GM10266 (cell line): ENCODE measurements at regions not wholly inside any gene's neighbourhood (a gene's known extent, or its start where the extent isn't known, plus 50 kb on each side); places are given as distances from the start of the nearest gene placed in this dataset.

ENCODE experiments used
- DNase-seq: peaks from one replicate; pipeline ENCODE4 v3.0.0; 2012; ENCODE audit errors: extremely low spot score
- TF ChIP-seq, protein P1 (sequence below): IDR thresholded peaks from 2 replicates; pipeline ENCODE4 v1.5.1; 2012; ENCODE audit warnings: mild to moderate bottlenecking, low read depth; ENCODE audit not compliant: control insufficient read depth, insufficient read depth; ENCODE audit errors: missing control alignments

DNA sequence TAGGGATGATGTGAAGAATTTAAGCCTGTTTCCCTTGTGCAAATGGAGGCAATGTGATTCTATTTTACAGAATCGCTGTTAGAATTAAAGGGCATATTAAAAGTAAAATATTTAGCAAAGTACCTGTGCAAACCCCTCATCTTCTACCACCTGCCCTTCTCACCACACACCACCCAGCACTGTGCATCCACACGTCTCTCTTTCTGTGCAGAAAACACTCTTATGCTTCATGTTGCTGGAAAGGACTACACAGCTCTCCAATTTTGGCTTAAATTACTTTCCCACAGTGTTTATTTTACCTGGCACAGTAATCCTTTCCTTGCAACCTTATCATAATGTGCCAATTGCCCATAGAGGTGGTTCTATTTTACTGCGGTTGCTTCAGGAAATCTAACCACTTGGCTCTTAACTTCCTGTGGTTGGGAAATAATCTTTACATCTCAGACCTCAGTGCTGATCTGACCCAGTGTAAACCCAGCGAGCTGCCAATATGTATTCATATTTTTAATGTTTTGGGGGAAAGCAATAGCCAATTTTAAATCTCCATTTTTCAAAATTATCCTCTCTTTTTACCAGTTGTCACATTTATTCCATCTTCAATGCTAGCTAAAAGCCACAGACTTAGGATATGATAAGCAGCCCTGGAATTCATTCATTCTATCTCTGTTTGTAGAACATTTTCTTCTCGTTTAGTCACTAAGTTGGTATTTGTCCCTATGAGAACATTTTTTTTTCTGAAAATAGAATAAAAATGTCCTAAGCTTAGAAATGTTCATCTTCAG, 250.9 kb downstream of the DSEL start:
- TF ChIP-seq, protein P1, sequence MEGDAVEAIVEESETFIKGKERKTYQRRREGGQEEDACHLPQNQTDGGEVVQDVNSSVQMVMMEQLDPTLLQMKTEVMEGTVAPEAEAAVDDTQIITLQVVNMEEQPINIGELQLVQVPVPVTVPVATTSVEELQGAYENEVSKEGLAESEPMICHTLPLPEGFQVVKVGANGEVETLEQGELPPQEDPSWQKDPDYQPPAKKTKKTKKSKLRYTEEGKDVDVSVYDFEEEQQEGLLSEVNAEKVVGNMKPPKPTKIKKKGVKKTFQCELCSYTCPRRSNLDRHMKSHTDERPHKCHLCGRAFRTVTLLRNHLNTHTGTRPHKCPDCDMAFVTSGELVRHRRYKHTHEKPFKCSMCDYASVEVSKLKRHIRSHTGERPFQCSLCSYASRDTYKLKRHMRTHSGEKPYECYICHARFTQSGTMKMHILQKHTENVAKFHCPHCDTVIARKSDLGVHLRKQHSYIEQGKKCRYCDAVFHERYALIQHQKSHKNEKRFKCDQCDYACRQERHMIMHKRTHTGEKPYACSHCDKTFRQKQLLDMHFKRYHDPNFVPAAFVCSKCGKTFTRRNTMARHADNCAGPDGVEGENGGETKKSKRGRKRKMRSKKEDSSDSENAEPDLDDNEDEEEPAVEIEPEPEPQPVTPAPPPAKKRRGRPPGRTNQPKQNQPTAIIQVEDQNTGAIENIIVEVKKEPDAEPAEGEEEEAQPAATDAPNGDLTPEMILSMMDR: no peak
- no peak for DNase-seq

DNA sequence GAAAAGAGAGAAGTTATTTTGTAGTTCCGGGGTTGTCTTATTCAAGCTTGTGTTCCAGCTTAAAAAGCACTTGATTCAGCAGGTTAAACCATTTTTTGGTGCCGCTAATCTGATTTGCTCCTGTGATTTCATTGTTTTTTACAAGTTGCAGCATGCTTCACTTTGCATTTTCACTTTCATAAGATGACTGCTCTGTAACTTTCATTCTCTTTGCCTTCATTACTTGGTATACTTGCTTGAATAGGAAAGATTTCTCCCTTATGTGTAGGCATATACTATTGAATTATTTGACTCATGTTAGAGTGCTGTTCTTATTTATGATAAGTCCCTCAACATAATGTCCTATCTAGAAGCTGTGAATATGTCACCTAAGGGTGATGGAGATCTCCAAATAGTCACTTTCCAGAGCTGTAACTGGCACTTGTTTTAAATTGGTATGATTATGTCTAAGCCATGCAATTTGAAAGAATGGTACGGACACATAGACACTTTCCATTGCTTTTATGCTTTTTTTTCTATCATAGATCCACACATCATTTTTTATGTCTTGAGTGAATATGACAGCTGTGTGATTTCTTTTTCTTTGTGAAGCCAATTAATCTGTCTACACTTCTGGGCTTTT, 254.5 kb downstream of the DSEL start:
- no peak for DNase-seq
- TF ChIP-seq, protein P1: no peak

DNA sequence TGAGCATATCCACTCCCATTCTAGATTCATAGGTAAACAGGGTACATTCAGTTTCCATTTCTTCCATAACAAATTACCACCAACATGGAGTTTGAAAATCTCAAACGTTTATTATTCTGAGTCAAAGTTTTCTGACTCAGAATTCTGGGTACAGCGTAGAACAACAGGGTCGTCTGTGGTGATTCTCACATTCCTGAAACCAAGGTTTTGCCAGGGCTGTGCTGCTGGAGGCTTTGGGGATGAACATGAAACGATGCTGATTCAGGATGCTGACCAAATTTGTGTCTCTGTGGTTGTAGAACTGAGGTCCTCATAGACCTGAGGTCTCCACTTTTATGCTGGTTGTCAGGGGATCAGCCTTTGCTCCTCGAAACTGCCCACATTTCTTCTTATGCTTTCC, 255.7 kb downstream of the DSEL start:
- TF ChIP-seq, protein P1: no peak
- DNase-seq: no peak

DNA sequence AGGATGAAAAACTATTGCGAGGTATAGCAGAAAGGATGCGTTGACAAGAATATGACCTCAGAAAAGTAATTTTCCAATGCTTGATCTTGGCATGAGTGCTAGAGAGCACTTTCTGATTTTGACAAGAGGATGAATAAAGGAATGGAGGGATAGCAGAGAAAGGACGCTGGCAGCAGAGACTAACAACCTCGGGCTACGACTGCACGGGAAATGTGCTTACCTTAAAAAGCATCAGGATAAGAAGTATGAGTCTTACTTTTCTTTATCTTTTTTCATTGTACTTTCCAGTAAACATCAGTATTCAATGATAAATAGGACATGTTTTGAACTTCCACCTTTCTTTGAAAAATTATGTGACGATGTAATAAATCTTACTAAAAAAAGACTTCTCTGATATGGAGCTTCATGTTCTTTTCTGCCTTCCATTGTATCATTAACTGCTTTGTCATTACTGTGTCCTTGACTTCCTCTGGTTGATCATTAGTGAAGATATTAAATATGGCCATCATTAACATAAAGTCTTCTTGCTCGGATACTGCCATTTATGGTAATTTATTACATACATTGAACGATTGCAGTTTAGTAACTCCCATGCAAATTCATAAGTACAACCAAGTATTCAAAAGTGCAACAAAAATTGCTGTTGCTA, 265.6 kb downstream of the DSEL start:
- DNase-seq: no peak
- TF ChIP-seq, protein P1: no peak

DNA sequence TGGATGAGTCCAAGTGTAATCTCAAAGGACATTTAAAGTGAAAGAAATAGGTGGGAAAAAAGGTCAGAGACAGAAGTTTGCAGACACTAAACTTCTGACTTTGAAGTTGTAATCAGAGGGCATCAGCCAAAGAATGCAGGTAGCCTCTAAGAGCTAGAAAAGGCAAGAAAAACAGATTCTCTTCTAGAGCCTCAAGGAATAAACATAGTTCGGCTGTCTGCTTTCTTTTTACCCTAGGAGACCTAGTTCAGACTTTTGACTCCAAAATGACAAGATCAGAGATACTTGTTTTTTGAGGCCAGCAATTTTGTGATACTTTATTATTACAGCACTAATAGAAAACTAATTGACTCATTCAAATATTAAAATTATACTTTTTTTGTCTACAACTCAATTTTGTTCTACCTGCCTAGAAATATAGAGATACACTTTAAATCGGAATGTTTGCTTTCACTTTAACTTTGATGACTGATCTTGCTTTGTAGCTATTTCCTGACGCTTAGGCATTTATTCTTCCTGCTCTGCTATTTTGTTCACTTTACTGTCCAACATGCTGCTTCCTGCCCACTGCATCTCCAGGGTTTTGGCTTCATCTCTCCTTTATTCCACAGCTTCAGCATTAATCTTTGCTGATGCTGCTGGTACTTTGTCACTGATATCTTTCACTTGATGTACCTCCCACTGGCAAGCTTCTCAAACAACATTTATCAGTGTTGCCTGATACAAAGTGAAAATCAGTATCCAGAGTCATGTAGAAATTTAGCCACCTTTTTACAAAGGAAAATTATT, 272.5 kb downstream of the DSEL start:
- no peak for DNase-seq
- TF ChIP-seq, protein P1: no peak

DNA sequence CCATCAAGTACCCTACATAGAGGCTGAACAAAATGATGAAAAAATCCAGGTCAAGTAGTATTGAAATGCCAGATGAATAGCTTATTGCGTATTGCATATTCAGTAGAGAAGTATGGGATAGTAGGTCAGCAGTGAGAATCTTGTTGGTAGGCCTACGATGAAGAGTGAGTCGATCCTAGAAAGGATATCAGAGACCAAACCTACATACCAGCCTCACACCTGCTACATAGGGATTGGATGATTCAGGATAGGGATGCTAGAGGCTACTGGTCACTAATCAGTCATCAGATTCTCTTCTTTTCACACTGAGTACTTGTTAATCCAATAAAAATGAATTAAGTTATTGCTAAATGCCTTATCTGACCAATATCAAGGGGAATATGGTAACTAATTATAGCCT, 274.5 kb downstream of the DSEL start:
- TF ChIP-seq, protein P1: no peak
- DNase-seq: no peak
